NCI-H2081 treated with DMSO at 0.1 percent for 48 hours (cell line): ENCODE measurements at regions not wholly inside any gene's neighbourhood (a gene's known extent, or its start where the extent isn't known, plus 50 kb on each side); places are given as distances from the start of the nearest gene placed in this dataset.
"Not testable (repeated sequence)": the region's sequence is repeated elsewhere in the genome, so short reads cannot be mapped to it uniquely, and the experiment has no call there.

Experiments used
- DNase-seq: peaks from one replicate; lab custom pipeline; 2025; lab: John Stamatoyannopoulos, UW

- DNase-seq = no peak
Measured at GRCh38 chr16:72455743-72456659, 284.0 kb upstream of the PMFBP1 start.

GRCh38 chr16:72453856-72454255 is 281.9 kb upstream of the PMFBP1 start:
- DNase-seq = not testable (repeated sequence)

GRCh38 chr16:72444696-72445095 is 272.7 kb upstream of the PMFBP1 start:
- DNase-seq = no peak

- no peak for DNase-seq
Measured at GRCh38 chr16:72443809-72444208, 271.9 kb upstream of the PMFBP1 start.

GRCh38 chr16:72442385-72443158 is 270.6 kb upstream of the PMFBP1 start:
- no peak for DNase-seq

GRCh38 chr16:72437891-72438290 is 265.9 kb upstream of the PMFBP1 start:
- DNase-seq = no peak

- DNase-seq = no peak
Measured at GRCh38 chr16:72434159-72434558, 262.2 kb upstream of the PMFBP1 start.

- DNase-seq = no peak
Measured at GRCh38 chr16:72430121-72430520, 258.2 kb upstream of the PMFBP1 start.

- no peak for DNase-seq
Measured at GRCh38 chr16:72429671-72430081, 257.7 kb upstream of the PMFBP1 start.

- DNase-seq = no peak
Measured at GRCh38 chr16:72428681-72429376, 256.9 kb upstream of the PMFBP1 start.

- no peak for DNase-seq
Measured at GRCh38 chr16:72427783-72428331, 255.9 kb upstream of the PMFBP1 start.

- DNase-seq = no peak
Measured at GRCh38 chr16:72427051-72427782, 255.3 kb upstream of the PMFBP1 start.

GRCh38 chr16:72426386-72426785 is 254.4 kb upstream of the PMFBP1 start:
- no peak for DNase-seq

GRCh38 chr16:72425571-72426341 is 253.8 kb upstream of the PMFBP1 start:
- no peak for DNase-seq

GRCh38 chr16:72424757-72425156 is 252.8 kb upstream of the PMFBP1 start:
- no peak for DNase-seq

GRCh38 chr16:72422308-72422897 is 250.4 kb upstream of the PMFBP1 start:
- DNase-seq = no peak

- no peak for DNase-seq
Measured at GRCh38 chr16:72419638-72420037, 247.7 kb upstream of the PMFBP1 start.

GRCh38 chr16:72415379-72415778 is 243.4 kb upstream of the PMFBP1 start:
- DNase-seq = no peak

GRCh38 chr16:72410492-72410891 is 238.5 kb upstream of the PMFBP1 start:
- DNase-seq = no peak

GRCh38 chr16:72409423-72409822 is 237.5 kb upstream of the PMFBP1 start:
- DNase-seq = no peak
